ENCODE measurements at regions not wholly inside any gene's neighbourhood (a gene's known extent, or its start where the extent isn't known, plus 50 kb on each side); places are given as distances from the start of the nearest gene placed in this dataset.

GRCh38 chr11:130765406-130765805 lies 150.9 kb downstream of the SNX19 start:
- TF ChIP-seq, protein P1, sequence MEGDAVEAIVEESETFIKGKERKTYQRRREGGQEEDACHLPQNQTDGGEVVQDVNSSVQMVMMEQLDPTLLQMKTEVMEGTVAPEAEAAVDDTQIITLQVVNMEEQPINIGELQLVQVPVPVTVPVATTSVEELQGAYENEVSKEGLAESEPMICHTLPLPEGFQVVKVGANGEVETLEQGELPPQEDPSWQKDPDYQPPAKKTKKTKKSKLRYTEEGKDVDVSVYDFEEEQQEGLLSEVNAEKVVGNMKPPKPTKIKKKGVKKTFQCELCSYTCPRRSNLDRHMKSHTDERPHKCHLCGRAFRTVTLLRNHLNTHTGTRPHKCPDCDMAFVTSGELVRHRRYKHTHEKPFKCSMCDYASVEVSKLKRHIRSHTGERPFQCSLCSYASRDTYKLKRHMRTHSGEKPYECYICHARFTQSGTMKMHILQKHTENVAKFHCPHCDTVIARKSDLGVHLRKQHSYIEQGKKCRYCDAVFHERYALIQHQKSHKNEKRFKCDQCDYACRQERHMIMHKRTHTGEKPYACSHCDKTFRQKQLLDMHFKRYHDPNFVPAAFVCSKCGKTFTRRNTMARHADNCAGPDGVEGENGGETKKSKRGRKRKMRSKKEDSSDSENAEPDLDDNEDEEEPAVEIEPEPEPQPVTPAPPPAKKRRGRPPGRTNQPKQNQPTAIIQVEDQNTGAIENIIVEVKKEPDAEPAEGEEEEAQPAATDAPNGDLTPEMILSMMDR (IDR thresholded peaks at IDR 0.05): no peak
- no peak for TF ChIP-seq POLR2A (IDR thresholded peaks at IDR 0.05)
